ENCODE measurements at regions not wholly inside any gene's neighbourhood (a gene's known extent, or its start where the extent isn't known, plus 50 kb on each side); places are given as distances from the start of the nearest gene placed in this dataset.
"Not testable (repeated sequence)": the region's sequence is repeated elsewhere in the genome, so short reads cannot be mapped to it uniquely, and the experiment has no call there.

DNA sequence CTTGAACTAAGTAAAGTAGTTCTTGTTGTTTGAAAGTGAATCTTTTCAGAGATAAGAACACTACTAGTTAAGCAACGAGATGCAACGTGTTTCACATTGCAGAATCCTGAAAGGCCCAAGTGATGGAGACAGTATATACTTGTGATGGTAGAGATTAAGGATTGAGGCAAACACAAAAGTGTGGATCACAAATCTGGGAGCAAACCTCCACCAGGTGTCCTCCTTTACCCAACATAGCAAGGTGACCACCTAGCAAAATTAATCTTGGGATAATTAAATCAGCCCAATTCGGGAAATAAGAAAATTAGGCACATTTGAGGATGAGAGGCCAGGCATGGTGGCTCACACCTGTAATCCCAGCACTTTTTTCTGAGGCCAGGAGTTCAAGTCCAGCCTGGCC, 563.9 kb downstream of the DACH1 start:
- no peak for DNase-seq (ENCODE audit: low spot score)

DNA sequence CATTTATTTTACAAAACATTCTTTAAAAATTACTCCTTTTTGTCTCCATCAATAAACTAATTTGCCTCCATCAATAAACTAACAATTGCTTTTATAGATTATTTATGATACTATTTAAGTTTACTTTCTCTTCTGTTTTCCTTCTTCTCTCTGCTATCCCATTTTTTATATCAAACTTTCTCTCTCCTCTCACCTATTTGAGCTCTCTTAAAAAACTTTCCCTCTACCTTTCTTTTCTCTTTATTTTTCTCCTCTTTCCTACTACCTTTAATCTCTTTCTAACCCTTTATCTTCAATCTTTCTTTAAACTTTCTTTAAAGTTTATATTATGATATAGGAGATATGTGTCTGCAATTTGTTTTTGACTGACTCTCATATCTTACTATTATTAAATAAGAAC, 566.4 kb downstream of the DACH1 start:
- DNase-seq (ENCODE audit: low spot score), result no peak

DNA sequence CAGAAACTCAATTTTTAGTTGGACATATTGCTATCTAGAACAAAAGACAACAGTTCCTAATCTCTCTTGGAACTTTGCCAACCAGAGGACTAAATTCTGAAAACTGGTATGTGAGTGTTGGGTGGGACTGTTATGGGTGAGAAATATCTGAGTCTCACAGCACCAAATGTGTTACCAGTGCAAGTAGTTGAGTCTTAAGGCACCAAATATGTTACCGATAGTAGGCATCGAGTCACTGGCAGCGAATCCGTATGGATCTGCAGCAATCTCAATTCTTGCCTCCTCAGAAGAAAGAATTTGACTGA, 575.2 kb downstream of the DACH1 start:
- no peak for DNase-seq (ENCODE audit: low spot score)

DNA sequence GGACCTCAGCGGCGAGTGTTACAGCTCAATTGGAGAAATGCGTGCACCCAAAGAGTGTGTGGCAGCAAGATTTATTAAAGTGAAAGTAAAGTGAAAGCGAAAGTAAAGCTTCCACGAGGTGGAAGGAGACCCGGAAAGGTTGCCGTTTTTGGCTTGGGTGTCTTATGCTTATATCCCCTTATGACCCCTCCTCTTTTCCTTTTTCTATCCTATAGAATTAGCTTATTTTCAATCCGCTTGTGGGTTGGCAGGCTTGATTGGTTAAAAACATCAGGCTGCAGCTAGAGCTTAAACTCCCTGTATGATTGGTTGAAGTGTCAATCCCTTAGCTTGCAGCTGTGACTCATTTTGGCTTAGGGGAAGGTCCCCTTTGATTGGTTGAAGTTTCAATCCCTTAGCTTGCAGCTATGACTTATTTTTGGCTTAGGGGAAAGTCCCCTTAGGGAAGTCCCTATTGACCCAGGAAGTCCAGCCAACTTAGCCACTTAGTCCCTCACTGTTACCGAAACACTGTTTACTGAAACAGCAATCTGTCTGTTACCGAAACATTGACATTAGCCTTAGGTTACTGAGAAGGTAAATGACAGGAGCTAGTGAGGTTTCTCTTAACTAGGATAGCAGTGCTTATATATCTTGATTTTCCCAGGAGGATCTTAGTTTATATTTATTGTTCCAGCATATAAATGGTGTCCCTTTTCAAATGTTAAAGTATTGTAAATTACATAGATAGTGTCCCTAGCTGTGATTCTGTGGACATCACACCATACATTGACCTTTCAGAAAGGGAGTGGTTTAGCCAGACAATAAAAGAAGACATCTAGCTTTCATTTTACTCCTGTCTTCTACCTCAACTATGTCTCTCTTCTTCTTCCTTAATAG, 575.8 kb downstream of the DACH1 start:
- no peak for DNase-seq (ENCODE audit: low spot score)

DNA sequence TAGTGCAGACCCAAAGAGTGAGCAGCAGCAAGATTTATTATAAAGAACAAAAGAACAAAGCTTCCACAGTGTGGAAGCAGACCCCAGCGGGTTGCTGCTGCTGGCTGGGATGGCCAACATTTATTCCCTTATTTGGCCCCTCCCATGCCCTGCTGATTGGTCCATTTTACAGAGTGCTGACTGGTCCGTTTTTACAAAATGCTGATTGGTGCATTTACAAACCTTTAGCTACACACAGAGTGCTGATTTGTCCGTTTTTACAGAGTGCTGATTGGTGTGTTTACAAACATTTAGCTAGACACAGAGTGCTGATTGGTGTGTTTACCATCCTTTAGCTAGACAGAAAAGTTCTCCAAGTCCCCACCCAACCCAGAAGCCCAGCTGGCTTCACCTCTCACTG, 577.0 kb downstream of the DACH1 start:
- not testable (repeated sequence) for DNase-seq (ENCODE audit: low spot score)

DNA sequence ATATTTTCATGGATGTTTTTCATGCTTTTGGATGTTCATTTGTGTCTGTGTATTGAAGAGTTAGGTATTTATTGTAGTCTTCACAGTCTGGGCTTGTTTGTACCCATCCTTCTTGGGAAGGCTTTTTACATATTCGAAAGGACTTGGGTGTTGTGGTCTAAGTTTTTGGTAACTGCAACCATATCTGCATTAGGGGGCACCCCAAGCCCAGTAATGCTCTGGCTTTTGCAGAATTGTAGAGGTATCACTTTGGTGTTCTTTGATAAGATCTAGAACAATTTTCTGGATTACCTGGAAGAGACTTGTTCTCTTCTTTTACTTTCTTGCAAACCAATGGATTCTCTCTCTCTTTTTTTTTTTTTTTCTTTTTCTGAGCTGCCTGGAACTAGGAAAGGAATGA, 581.3 kb downstream of the DACH1 start:
- no peak for DNase-seq (ENCODE audit: low spot score)

DNA sequence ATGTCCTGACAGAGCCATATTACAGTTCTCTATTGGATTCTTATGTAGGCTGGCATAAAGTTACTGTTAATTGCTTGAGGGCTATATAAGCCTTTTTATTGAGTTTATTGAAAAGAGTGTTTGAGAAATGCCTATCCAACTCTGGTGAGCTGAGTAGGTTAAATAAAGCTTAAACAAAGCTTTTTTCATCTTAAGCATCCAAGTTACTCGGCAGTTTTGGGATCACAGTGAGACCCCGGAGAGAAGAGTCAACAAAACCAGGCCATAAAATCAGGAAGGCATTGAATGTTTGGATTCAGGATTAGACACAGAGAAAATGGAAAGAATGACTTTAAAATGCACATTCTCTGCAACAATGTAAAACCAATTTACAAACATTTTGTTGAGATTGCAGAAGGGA, 588.5 kb downstream of the DACH1 start:
- DNase-seq (ENCODE audit: low spot score), result no peak

DNA sequence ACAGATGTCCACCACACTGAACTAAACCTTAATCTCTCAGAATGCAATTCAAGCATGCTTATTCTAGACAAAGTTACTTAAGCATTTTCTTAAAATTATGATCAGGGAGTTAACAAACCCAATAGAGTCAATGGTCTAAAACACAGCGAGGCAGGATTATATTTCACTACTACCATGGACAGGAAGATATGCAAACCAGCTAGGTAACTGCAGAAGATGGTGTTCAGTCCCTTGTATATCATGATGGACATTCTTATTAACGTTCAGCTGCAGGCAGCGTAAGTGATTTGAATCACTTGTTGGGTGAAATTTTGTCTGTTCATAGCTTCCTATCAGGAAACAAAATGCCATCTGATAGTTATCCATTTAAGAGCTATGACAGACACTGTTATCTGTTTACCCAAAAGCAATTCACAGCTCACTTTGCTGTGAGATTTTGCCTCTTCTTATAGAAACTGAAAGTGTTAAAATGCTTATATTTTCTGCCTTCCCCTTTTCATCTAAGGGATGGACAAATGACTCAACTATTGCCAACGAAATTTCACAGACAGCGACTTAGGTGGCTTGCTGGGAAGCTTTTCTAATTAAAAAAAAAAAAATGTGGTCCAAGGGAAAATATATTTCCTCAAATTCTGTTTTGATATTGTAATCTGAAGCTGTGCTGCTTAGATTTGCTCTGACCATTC, 591.9 kb downstream of the DACH1 start:
- DNase-seq (ENCODE audit: low spot score), result no peak

DNA sequence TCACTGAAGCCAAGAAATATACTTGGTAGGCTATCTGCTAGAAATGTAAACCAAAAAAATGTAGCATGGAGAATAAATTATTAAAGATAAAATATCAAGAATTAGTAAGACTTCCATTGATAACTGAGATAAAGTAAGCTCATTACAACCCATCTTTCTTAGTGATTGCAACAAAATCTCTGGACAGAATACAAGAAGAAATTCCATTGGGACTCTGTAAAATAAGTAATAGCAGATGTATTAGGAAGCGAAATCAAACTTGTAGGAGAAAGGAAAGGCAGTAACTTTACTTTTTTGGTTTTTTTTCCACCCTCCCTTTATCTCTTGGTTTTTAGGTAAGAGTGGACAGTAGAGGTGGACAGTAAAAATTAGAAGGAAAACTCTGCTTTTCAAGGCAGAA, 605.7 kb downstream of the DACH1 start:
- no peak for DNase-seq (ENCODE audit: low spot score)

DNA sequence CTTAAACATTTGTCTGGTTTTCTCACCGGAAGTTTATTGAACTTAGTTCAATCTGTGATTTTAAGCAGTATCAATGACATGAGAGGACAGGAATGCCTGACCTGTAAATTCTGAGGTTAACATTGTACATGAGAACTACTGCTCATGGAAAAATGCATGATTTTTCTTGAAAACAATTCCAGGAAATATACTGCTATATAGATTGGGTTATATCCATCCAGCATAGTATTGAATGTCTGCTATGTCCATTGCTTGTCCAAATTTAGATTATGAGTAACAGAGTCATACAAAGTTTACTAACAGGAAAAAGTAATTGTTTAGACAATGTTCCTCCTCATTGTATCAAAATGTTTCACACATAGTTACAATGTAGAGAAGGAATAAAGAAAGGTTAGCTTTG, 606.8 kb downstream of the DACH1 start:
- no peak for DNase-seq (ENCODE audit: low spot score)

DNA sequence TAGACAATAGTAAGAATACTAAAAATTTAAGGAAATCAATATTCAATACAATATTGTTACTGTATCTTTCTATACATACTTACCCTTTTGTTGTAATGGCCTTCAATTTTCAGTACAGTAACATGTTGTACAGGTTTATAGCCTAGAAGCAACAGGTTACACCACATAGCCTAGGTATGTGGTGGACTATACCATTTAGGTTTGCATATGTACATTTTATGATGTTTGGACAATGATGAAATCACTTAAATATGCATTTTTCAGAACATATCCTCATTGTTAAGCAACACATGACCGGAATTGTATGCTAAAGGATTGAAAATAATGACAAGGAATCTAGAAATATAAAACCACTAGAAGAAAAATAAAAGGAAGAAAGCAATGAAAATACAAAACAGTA, 611.4 kb downstream of the DACH1 start:
- DNase-seq (ENCODE audit: low spot score), result no peak

DNA sequence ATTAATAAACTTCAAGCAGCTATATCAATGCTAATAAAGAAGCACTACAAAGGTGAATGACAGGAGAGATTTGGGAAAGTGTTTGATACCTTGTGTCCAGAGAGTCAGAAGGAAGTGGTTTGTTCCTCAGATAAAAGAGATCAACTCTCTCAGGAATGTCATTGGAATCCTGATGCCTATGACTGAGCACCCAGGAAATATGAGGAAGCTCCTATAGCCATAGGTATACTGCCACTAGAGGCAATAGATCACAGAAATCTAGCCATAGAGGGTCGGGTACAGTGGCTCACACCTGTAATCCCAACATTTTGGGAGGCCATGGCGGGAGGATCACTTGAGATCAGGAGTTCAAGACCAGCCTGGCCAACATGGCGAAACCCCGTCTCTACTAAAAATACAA, 612.6 kb downstream of the DACH1 start:
- DNase-seq (ENCODE audit: low spot score), result no peak

DNA sequence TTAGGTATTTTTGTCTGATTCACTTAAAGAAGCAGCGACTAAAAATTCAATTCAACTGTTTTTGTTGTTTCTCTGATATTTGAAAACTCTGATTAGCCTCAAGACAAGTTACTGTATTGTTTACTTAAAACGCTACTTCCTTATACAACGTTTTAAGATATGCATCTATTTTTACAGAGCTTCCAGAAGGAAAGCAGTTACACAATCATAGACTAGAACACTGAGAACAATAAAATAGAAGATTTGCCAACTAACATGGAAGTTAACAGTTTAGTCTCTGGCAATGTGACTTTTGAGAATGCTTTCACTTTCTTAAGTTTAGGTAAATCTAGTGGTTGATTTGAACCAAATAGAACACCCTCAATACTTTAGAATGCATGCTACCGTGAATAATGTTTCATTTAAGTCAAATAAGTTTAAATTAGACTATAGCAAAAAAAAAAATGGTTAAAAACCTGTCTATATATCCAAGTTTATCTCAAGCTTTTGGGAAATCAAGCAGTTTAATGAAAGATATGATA, 614.8 kb downstream of the DACH1 start:
- no peak for DNase-seq (ENCODE audit: low spot score)

DNA sequence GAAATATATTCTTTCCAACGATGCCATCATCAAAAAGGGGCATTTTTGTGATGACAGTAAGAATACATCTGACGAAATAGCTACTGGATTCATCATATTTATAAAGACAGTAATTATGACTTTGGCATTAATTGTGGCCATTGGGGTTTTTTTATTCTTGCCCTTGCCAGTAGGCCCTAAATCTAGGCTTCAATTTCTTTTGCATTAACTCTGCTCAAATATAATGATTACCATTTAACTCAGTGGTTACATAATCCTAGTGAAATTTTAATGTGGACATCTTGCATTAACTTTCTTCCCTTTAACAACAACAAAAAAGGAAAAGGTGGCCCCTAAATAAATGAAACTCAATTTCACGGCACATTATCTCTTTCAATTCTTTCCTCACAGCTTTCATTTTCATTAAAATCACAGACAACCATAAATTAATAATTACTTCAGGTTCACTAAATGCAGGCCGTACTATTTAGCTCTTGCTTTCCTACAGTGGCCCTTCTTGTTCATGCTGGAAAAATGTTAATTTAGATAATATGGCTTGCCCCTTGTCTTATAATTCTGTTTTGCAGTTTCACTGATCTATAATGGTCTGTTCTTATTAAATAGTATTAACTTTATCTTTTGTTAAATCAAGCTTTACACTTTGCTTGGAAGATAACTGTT, 615.6 kb downstream of the DACH1 start:
- no peak for DNase-seq (ENCODE audit: low spot score)

DNA sequence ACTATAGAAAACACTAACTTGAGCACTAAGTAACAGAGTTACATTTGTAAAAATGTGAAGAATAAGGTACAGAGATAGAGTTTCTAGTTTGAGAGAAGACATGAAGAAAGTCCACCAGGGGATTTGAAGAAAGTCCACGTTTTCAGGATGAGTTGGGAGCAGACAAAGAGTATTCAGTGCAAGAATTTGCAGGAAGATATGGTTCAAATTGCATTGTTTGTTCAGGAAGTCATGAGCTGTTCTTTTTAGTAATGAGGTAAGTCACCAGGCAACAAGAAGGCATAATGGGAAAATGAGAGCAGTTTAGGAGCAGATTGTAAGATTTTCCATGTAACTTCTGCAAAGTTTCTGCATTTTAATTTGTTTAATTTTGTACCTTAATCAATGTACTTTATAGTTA, 618.0 kb downstream of the DACH1 start:
- no peak for DNase-seq (ENCODE audit: low spot score)

DNA sequence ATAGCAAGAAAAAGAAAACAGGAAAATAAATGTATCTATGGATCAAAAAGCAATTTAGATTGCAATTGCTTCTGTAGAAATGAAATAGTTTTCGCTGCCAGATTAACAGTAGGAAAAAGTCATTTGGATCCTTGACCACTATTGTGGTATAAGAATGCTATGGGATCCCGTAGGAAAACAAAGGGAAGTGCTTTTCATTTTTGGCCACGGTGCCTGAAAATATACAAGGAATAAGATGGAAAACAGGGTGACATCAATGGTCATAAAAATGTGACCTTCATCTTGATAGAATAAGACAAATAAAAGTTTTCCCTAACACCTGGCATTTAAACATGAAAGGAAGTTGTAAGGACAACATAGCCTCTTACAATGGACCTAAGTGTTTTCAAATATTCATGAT, 622.8 kb downstream of the DACH1 start:
- DNase-seq (ENCODE audit: low spot score), result no peak

DNA sequence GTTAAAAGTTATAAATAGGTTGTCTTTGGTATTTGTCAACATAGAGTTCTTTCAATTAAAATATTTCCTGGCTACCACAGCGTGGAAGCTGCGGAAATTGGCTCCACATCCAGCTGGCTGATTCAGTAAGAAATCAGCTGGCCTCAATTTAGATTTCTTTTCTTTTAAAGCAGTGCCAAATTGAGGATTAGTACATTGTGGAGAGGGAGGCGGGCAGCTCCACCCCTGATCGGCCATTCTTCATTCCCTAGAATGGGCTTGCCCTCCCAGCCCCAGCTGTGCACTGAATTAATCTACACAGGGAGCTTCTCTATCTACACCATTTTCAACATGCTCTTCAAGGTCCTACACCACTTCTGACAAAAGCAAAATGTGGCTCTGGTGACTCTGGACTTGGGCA, 624.8 kb downstream of the DACH1 start:
- no peak for DNase-seq (ENCODE audit: low spot score)

DNA sequence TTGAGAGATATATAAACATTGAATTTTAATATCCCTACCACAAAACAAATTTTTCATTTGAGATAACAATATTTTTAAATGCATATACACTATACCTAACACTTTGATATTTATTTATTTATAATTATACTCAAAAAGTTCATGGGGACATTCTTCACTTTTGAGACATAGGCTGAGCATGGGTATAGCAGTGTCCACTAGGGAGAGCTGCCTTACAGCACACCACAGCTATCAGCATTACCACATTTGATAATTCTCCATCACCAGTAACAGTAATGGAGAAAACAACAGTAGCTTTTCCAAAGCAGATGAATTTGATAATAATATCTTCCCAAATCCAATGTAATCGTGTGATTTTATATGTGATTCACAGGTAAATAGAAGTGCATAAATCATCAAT, 626.1 kb downstream of the DACH1 start:
- no peak for DNase-seq (ENCODE audit: low spot score)

DNA sequence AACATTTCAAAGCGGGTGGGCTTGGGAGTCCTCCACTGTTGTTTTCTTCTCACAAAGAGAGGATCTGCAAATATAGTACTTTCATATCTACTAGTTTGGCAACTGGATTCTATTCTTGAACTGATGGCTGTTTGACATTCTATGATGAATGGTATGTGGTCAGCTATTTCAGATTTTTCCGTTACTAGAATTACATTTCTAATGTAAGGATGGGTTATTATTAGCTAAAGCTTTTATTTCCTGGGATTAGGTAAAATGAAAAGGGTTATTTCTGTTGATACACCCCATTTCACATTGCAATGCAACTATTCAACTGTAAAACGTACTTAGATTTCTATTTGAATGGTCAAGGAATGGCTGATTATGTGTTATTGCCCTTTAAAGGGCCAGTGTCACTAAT, 629.7 kb downstream of the DACH1 start:
- no peak for DNase-seq (ENCODE audit: low spot score)

DNA sequence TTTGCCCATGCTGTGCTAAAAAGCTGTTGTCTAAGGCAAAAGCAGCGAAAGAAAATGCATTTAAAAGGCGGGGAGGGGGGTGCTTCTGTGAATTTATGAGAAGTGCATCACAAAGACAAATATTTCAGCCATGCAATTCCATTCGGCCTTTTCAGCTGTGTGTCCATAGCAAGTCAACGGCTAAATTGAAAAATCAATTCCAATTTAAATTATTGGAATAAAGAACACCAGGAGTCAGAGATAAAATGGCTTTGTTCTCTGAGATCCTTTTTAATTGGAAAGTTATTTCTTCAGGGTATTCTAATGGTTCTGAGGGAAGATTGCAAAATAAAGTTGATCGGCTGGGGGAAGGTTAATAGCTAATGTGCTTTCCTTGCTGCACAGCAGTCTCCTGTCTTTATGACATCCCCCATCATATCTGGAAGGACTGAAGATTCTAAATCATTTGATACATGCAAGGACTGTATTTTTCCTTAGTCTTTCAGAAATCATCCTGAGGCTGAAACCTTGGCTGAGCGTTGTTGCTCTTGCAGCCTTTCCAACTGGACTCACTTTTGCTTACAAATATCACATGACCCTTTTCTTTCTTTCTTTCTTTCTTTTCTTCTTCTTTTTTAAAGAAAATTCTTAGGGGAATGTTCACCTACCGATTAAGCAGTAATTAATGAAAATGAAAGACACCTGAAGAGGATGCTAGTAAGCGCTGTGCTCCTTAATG, 647.1 kb downstream of the DACH1 start:
- DNase-seq (ENCODE audit: low spot score), result no peak

DNA sequence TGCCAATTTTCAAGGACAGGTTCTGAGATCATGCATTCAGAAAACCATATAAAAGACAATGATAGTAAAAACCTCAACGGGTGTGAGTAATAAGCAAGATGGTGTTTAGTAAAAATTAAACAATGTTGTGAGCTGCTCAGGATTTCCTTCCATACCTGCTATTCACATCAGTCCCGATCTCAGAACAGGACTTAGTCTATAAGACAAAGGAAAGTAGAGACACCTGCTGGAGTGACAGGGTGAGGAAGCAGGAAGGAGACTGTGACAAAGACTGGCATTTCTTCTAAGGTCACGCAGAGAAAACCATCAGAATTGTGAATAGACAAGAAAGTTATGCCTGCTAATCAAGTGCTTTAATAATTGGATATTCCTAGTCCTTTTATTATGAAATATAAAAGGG, 648.0 kb downstream of the DACH1 start:
- DNase-seq (ENCODE audit: low spot score), result no peak

DNA sequence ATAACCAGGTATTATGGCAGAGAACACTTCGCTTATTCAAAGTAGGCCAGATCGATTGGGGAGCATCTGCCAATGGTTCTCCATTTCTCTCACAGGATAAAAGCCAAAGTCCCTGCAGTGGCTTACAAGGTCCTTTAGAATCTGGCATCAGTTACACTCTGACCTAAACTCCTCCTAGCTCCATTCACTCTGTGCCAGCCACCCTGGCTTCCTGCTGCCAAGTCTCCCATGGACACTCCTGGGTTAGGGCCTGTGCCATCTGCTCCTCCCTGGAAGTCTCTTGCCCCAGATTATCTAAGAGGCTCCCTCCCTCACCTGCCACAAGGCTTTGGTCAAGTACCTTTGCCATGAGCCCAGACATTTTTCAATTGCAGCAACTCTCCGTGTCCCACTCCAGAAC, 649.2 kb downstream of the DACH1 start:
- no peak for DNase-seq (ENCODE audit: low spot score)

DNA sequence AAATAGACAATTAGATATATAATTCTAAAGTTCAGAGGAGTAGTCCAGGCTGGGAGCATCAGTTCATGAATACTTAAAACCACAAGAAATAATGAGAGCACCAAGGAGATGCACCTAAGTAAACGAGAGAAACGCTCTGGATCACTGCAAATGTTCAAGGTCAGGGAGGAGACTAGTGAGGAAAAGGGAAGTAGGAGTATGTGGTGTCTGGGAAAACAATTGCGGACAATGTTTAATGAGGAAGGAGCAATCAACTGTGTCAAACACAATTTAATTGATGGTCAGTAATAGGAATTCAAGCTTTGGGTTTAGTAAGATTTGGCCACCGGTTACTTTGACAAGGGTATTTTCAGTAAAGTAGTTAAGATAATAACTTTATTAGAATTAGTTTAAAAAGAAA, 652.2 kb downstream of the DACH1 start:
- DNase-seq (ENCODE audit: low spot score), result no peak

All from HuH-7.5 (cell line).